Upper lobe of left lung (tissue), 4 donors: ENCODE measurements at regions not wholly inside any gene's neighbourhood (a gene's known extent, or its start where the extent isn't known, plus 50 kb on each side); places are given as distances from the start of the nearest gene placed in this dataset.

Experiments used
- CTCF ChIP-seq, 6 experiments: fragments of 450-650 bp in 4 of 6; fragments of 200-600 bp in 2 of 6; sonication (generic) in 2 of 6; IDR thresholded peaks; one replicate each; pipeline ENCODE4 v1.5.1; 2016 to 2019; ENCODE audit warnings: antibody characterized with exemption in 6 of 6
- EP300 ChIP-seq, 4 donors: sonication (generic); formaldehyde crosslinking; IDR thresholded peaks; one replicate each; pipeline ENCODE4 v1.5.1; 2017; ENCODE audit warnings: antibody characterized with exemption in 4 of 4, control low read depth in 2 of 4
- POLR2A ChIP-seq, 4 donors: fragments of 450-650 bp; IDR thresholded peaks; one replicate each; pipeline ENCODE4 v1.5.1; 2016 to 2017; ENCODE audit warnings: antibody characterized with exemption in 4 of 4, mild to moderate bottlenecking in 2 of 4

GRCh38 chr17:36689089-36689667, 87.8 kb downstream of the MRM1 start:
- no peak for TF ChIP-seq POLR2A (IDR thresholded peaks at IDR 0.05)
- TF ChIP-seq CTCF (IDR thresholded peaks at IDR 0.05): no peak
- TF ChIP-seq EP300 (IDR thresholded peaks at IDR 0.05): no peak
